ENCODE measurements at regions not wholly inside any gene's neighbourhood (a gene's known extent, or its start where the extent isn't known, plus 50 kb on each side); places are given as distances from the start of the nearest gene placed in this dataset.
A peak's percentile ranks its signal among the peaks of the same experiment; 100 is the strongest.

- Histone ChIP-seq H2BK120ac (ENCODE audit: low read depth, low read length, poor library complexity, severe bottlenecking) (no peak overlapping the region), H2AK5ac (ENCODE audit: insufficient read length, low read length) (no peak overlapping the region), H2BK20ac (ENCODE audit: low read depth, low read length, poor library complexity, severe bottlenecking) (no peak overlapping the region), H3K14ac (ENCODE audit: insufficient read depth, low read length) (no peak overlapping the region), H2AFZ (ENCODE audit: low read length) (no peak overlapping the region), H3K4ac (ENCODE audit: low read depth, low read length) (no peak overlapping the region), H4K20me1 (ENCODE audit: control insufficient read depth, insufficient read depth, insufficient read length) (no peaks in the 10 kb centered on the region), H3K56ac (ENCODE audit: insufficient read length, low read depth, low read length) (no peak overlapping the region), H3K9me3 (ENCODE audit: control insufficient read depth, low read depth, low read length) (no peaks in the 10 kb centered on the region), H3K4me2 (ENCODE audit: insufficient read depth, insufficient read length, low read length) (no peak overlapping the region), H2BK15ac (ENCODE audit: low read depth, low read length) (no peak overlapping the region), H3K23ac (ENCODE audit: insufficient read length, low read depth, low read length) (no peak overlapping the region), H2BK5ac (ENCODE audit: insufficient read length, low read length) (no peak overlapping the region), H3K79me2 (ENCODE audit: insufficient read depth, low read length) (no peaks in the 10 kb centered on the region), H4K91ac (ENCODE audit: insufficient read length, low read depth, low read length) (no peak overlapping the region), H3T11ph (ENCODE audit: low read length) (no peak overlapping the region), H3K23me2 (ENCODE audit: insufficient read length, low read depth, low read length, poor library complexity, severe bottlenecking) (no peaks in the 10 kb centered on the region), H2BK12ac (ENCODE audit: insufficient read length, low read depth, low read length) (no peak overlapping the region), H4K5ac (ENCODE audit: insufficient read length, low read depth, low read length) (no peak overlapping the region), H3K27ac (ENCODE audit: insufficient read length, low read depth, low read length) (no peak overlapping the region), H3K18ac (ENCODE audit: insufficient read length, low read depth, low read length) (no peak overlapping the region), H3K79me1 (ENCODE audit: insufficient read depth, low read depth, low read length, poor library complexity, severe bottlenecking) (no peaks in the 10 kb centered on the region), H4K8ac (replicated peaks; ENCODE audit: insufficient read length, low read depth, low read length) (no peak overlapping the region), H3K27me3 (ENCODE audit: insufficient read depth, low read length) (no peaks in the 10 kb centered on the region), H3K9ac (ENCODE audit: extremely low read depth, insufficient read length, low read length) (no peak overlapping the region), H3K4me1 (ENCODE audit: insufficient read depth, low read length) (no peaks in the 10 kb centered on the region)
- Mint-ChIP-seq H3K36me3 (ENCODE audit: insufficient read depth in 1 of 3, low read depth in 3 of 3) (peaks cover 0 to 3% (median 0%) of the 10 kb centered on the region in 3 experiments; a peak in 2 of 7 replicates), H3K27ac (0 out of 7 replicates have a peak overlapping the region, but pooled peaks of 1 of the 3 experiments have one; percentile 33), H3K27me3 (ENCODE audit: low read depth) (no peaks in the 10 kb centered on the region), H3K4me3 (no peak overlapping the region), H3K4me1 (no peaks in the 10 kb centered on the region), H3K9me3 (no peaks in the 10 kb centered on the region; a peak in 2 of 5 replicates)
- no CpG with 5 or more reads among the region's 5 CpGs for WGBS (ENCODE audit: extremely low coverage, insufficient read length, low lambda C conversion rate)
- no peak for DNase-seq
- TF ChIP-seq, protein P1, sequence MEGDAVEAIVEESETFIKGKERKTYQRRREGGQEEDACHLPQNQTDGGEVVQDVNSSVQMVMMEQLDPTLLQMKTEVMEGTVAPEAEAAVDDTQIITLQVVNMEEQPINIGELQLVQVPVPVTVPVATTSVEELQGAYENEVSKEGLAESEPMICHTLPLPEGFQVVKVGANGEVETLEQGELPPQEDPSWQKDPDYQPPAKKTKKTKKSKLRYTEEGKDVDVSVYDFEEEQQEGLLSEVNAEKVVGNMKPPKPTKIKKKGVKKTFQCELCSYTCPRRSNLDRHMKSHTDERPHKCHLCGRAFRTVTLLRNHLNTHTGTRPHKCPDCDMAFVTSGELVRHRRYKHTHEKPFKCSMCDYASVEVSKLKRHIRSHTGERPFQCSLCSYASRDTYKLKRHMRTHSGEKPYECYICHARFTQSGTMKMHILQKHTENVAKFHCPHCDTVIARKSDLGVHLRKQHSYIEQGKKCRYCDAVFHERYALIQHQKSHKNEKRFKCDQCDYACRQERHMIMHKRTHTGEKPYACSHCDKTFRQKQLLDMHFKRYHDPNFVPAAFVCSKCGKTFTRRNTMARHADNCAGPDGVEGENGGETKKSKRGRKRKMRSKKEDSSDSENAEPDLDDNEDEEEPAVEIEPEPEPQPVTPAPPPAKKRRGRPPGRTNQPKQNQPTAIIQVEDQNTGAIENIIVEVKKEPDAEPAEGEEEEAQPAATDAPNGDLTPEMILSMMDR (conservative IDR thresholded peaks at IDR 0.05): no peak
These were observed 359.5 kb downstream of the PCDH17 start for GRCh38 chr13:57991041-57991440.
